ENCODE measurements at regions not wholly inside any gene's neighbourhood (a gene's known extent, or its start where the extent isn't known, plus 50 kb on each side); places are given as distances from the start of the nearest gene placed in this dataset.

- no CpG with 5 or more reads among the region's 11 CpGs for WGBS (ENCODE audit: extremely low coverage, insufficient coverage, insufficient read length)
These were observed 107.5 kb upstream of the PARP11 start for GRCh38 chr12:3980504-3981272.

GRCh38 chr12:3977621-3978020, 104.4 kb upstream of the PARP11 start:
- Histone ChIP-seq H3K27me3 (ENCODE audit: insufficient read depth, low read length) (no peaks in the 10 kb centered on the region), H4K12ac (ENCODE audit: low read depth, low read length) (no peak overlapping the region), H3K14ac (ENCODE audit: low read length) (no peak overlapping the region), H2AFZ (ENCODE audit: insufficient read depth, low read length, poor library complexity) (no peak overlapping the region), H3K4me2 (ENCODE audit: low read length) (no peak overlapping the region), H3K4me3 (ENCODE audit: low read depth, low read length) (no peak overlapping the region), H4K8ac (ENCODE audit: low read depth, low read length) (peak overlapping the region; percentile 50), H4K91ac (ENCODE audit: low read depth, low read length) (no peak overlapping the region), H3K79me2 (ENCODE audit: control insufficient read depth, insufficient read depth, low read length, poor library complexity) (no peaks in the 10 kb centered on the region), H2BK120ac (ENCODE audit: insufficient read depth, low read length, poor library complexity) (no peak overlapping the region), H2AK5ac (ENCODE audit: low read length) (no peak overlapping the region), H3K4ac (ENCODE audit: low read depth, low read length) (no peak overlapping the region), H3K27ac (ENCODE audit: low read depth, low read length) (no peak overlapping the region), H2BK12ac (ENCODE audit: low read length) (peak overlapping the region; percentile 32), H3K9me3 (ENCODE audit: insufficient read depth, low read depth, low read length) (no peaks in the 10 kb centered on the region), H3K18ac (ENCODE audit: low read length) (no peak overlapping the region), H3K79me1 (ENCODE audit: low read length) (peaks cover 16% of the 10 kb centered on the region), H3K23ac (ENCODE audit: low read length) (no peak overlapping the region), H3K4me1 (ENCODE audit: control insufficient read depth in 1 of 2, insufficient read depth in 2 of 2, low read length in 2 of 2) (peaks cover 0 to 14% of the 10 kb centered on the region in 2 experiments), H3K9ac (ENCODE audit: low read length) (no peak overlapping the region), H2BK5ac (ENCODE audit: low read depth, low read length, poor library complexity) (no peak overlapping the region), H3K36me3 (ENCODE audit: control insufficient read depth in 1 of 2, insufficient read depth in 2 of 2, low read length in 2 of 2) (peaks cover 0 to 1% of the 10 kb centered on the region in 2 experiments)
- peak; percentile 79 to 95 for DNase-seq
- WGBS (ENCODE audit: extremely low coverage, insufficient coverage, insufficient read length), result no CpG with 5 or more reads among the region's 2 CpGs

More at GRCh38 chr12:3980504-3981272, 107.5 kb upstream of the PARP11 start:
- H3K27ac ChIP-seq (ENCODE audit: low read depth, low read length), result peak overlapping the region; percentile 2
- H4K8ac ChIP-seq (ENCODE audit: low read depth, low read length), result no peak overlapping the region
- peaks cover 0 to 7% of the 10 kb centered on the region in 2 experiments for H3K4me1 ChIP-seq (ENCODE audit: control insufficient read depth in 1 of 2, insufficient read depth in 2 of 2, low read length in 2 of 2)
- H2BK5ac ChIP-seq (ENCODE audit: low read depth, low read length, poor library complexity), result no peak overlapping the region
- H3K23ac ChIP-seq (ENCODE audit: low read length), result no peak overlapping the region
- no peak overlapping the region for H2AK5ac ChIP-seq (ENCODE audit: low read length)
- no peak overlapping the region for H3K4me3 ChIP-seq (ENCODE audit: low read depth, low read length)
- no peak overlapping the region for H4K91ac ChIP-seq (ENCODE audit: low read depth, low read length)
- no peak overlapping the region for H2AFZ ChIP-seq (ENCODE audit: insufficient read depth, low read length, poor library complexity)
- no peaks in the 10 kb centered on the region for H3K9me3 ChIP-seq (ENCODE audit: insufficient read depth, low read depth, low read length)
- H3K79me2 ChIP-seq (ENCODE audit: control insufficient read depth, insufficient read depth, low read length, poor library complexity), result no peaks in the 10 kb centered on the region
- H3K4me2 ChIP-seq (ENCODE audit: low read length), result no peak overlapping the region
- H3K14ac ChIP-seq (ENCODE audit: low read length), result no peak overlapping the region
- peaks cover 0 to 3% of the 10 kb centered on the region in 2 experiments for H3K36me3 ChIP-seq (ENCODE audit: control insufficient read depth in 1 of 2, insufficient read depth in 2 of 2, low read length in 2 of 2)
- DNase-seq, result no peak
- H3K18ac ChIP-seq (ENCODE audit: low read length), result no peak overlapping the region
- H2BK12ac ChIP-seq (ENCODE audit: low read length), result no peak overlapping the region
- no peaks in the 10 kb centered on the region for H3K27me3 ChIP-seq (ENCODE audit: insufficient read depth, low read length)
- no peak overlapping the region for H3K9ac ChIP-seq (ENCODE audit: low read length)
- H3K4ac ChIP-seq (ENCODE audit: low read depth, low read length), result no peak overlapping the region
- no peak overlapping the region for H4K12ac ChIP-seq (ENCODE audit: low read depth, low read length)
- H2BK120ac ChIP-seq (ENCODE audit: insufficient read depth, low read length, poor library complexity), result no peak overlapping the region
- peaks cover 7% of the 10 kb centered on the region for H3K79me1 ChIP-seq (ENCODE audit: low read length)

GRCh38 chr12:3976351-3976938, 103.2 kb upstream of the PARP11 start:
- no peaks in the 10 kb centered on the region for H3K36me3 ChIP-seq (ENCODE audit: control insufficient read depth in 1 of 2, insufficient read depth in 2 of 2, low read length in 2 of 2)
- no peak for DNase-seq
- peak overlapping the region; percentile 52 for H2BK120ac ChIP-seq (ENCODE audit: insufficient read depth, low read length, poor library complexity)
- peaks cover 0 to 14% of the 10 kb centered on the region in 2 experiments for H3K4me1 ChIP-seq (ENCODE audit: control insufficient read depth in 1 of 2, insufficient read depth in 2 of 2, low read length in 2 of 2)
- no peak overlapping the region for H3K4me3 ChIP-seq (ENCODE audit: low read depth, low read length)
- H2BK12ac ChIP-seq (ENCODE audit: low read length), result peak overlapping the region; percentile 88
- H4K91ac ChIP-seq (ENCODE audit: low read depth, low read length), result peak overlapping the region; percentile 70
- H3K79me1 ChIP-seq (ENCODE audit: low read length), result peaks cover 15% of the 10 kb centered on the region
- no peak overlapping the region for H3K4ac ChIP-seq (ENCODE audit: low read depth, low read length)
- H4K12ac ChIP-seq (ENCODE audit: low read depth, low read length), result no peak overlapping the region
- H2AFZ ChIP-seq (ENCODE audit: insufficient read depth, low read length, poor library complexity), result no peak overlapping the region
- no peak overlapping the region for H3K18ac ChIP-seq (ENCODE audit: low read length)
- H2BK5ac ChIP-seq (ENCODE audit: low read depth, low read length, poor library complexity), result no peak overlapping the region
- no peaks in the 10 kb centered on the region for H3K9me3 ChIP-seq (ENCODE audit: insufficient read depth, low read depth, low read length)
- no peak overlapping the region for H3K4me2 ChIP-seq (ENCODE audit: low read length)
- H3K79me2 ChIP-seq (ENCODE audit: control insufficient read depth, insufficient read depth, low read length, poor library complexity), result no peaks in the 10 kb centered on the region
- no peak overlapping the region for H3K9ac ChIP-seq (ENCODE audit: low read length)
- no peaks in the 10 kb centered on the region for H3K27me3 ChIP-seq (ENCODE audit: insufficient read depth, low read length)
- H2AK5ac ChIP-seq (ENCODE audit: low read length), result no peak overlapping the region
- H3K27ac ChIP-seq (ENCODE audit: low read depth, low read length), result no peak overlapping the region
- H3K23ac ChIP-seq (ENCODE audit: low read length), result no peak overlapping the region
- no CpG with 5 or more reads among the region's 5 CpGs for WGBS (ENCODE audit: extremely low coverage, insufficient coverage, insufficient read length)
- peak overlapping the region; percentile 73 for H3K14ac ChIP-seq (ENCODE audit: low read length)
- no peak overlapping the region for H4K8ac ChIP-seq (ENCODE audit: low read depth, low read length)

GRCh38 chr12:3975652-3976051, 102.5 kb upstream of the PARP11 start:
- H3K4me1 ChIP-seq (ENCODE audit: control insufficient read depth in 1 of 2, insufficient read depth in 2 of 2, low read length in 2 of 2), result peaks cover 0 to 14% of the 10 kb centered on the region in 2 experiments
- no peak overlapping the region for H2BK120ac ChIP-seq (ENCODE audit: insufficient read depth, low read length, poor library complexity)
- no peak overlapping the region for H4K8ac ChIP-seq (ENCODE audit: low read depth, low read length)
- no peak overlapping the region for H4K12ac ChIP-seq (ENCODE audit: low read depth, low read length)
- no peaks in the 10 kb centered on the region for H3K79me2 ChIP-seq (ENCODE audit: control insufficient read depth, insufficient read depth, low read length, poor library complexity)
- H2AK5ac ChIP-seq (ENCODE audit: low read length), result no peak overlapping the region
- no peak overlapping the region for H3K4ac ChIP-seq (ENCODE audit: low read depth, low read length)
- no peak overlapping the region for H3K14ac ChIP-seq (ENCODE audit: low read length)
- H3K9me3 ChIP-seq (ENCODE audit: insufficient read depth, low read depth, low read length), result no peaks in the 10 kb centered on the region
- no peak for DNase-seq
- no peak overlapping the region for H3K23ac ChIP-seq (ENCODE audit: low read length)
- H3K9ac ChIP-seq (ENCODE audit: low read length), result no peak overlapping the region
- H2BK12ac ChIP-seq (ENCODE audit: low read length), result no peak overlapping the region
- peaks cover 21% of the 10 kb centered on the region for H3K79me1 ChIP-seq (ENCODE audit: low read length)
- H3K18ac ChIP-seq (ENCODE audit: low read length), result no peak overlapping the region
- H3K27me3 ChIP-seq (ENCODE audit: insufficient read depth, low read length), result no peaks in the 10 kb centered on the region
- H2AFZ ChIP-seq (ENCODE audit: insufficient read depth, low read length, poor library complexity), result no peak overlapping the region
- no peak overlapping the region for H3K27ac ChIP-seq (ENCODE audit: low read depth, low read length)
- no peak overlapping the region for H3K4me2 ChIP-seq (ENCODE audit: low read length)
- no CpG with 5 or more reads among the region's 3 CpGs for WGBS (ENCODE audit: extremely low coverage, insufficient coverage, insufficient read length)
- H3K36me3 ChIP-seq (ENCODE audit: control insufficient read depth in 1 of 2, insufficient read depth in 2 of 2, low read length in 2 of 2), result no peaks in the 10 kb centered on the region
- no peak overlapping the region for H4K91ac ChIP-seq (ENCODE audit: low read depth, low read length)
- no peak overlapping the region for H2BK5ac ChIP-seq (ENCODE audit: low read depth, low read length, poor library complexity)
- no peak overlapping the region for H3K4me3 ChIP-seq (ENCODE audit: low read depth, low read length)
